Activated naive CD8-positive, alpha-beta T cell treated with anti-CD3 and anti-CD28 coated beads, Interleukin-2, amount 10 ng/mL, durations not matched to agents 7 days and 5 days (primary cell): ENCODE measurements at regions not wholly inside any gene's neighbourhood (a gene's known extent, or its start where the extent isn't known, plus 50 kb on each side); places are given as distances from the start of the nearest gene placed in this dataset.

Experiments used
- ATAC-seq: fragments of 150-1000 bp; cut with Tn5 transposase; one replicate; pipeline ENCODE4 v1.10.0; 2021; ENCODE audit warnings: low read depth, moderate library complexity
- POLR2A ChIA-PET: fragments of 350-600 bp; sonication (Branson Sonifier 250); formaldehyde crosslinking; loops from one replicate; lab custom pipeline; 2021; ENCODE audit warnings: antibody characterized with exemption; lab: Charles Lee
- DNase-seq: peaks from one replicate; pipeline ENCODE4 v3.0.0; 2021
- H3K27ac Mint-ChIP-seq: one replicate; pipeline ENCODE4 v1.8.0; 2022; ENCODE audit warnings: mild to moderate bottlenecking, mixed read lengths
- H3K27me3 Mint-ChIP-seq: one replicate; pipeline ENCODE4 v1.8.0; 2022; ENCODE audit warnings: mild to moderate bottlenecking, moderate library complexity, mixed read lengths
- H3K36me3 Mint-ChIP-seq: one replicate; pipeline ENCODE4 v1.8.0; 2021; ENCODE audit warnings: mild to moderate bottlenecking, mixed read lengths
- H3K4me1 Mint-ChIP-seq: one replicate; pipeline ENCODE4 v1.8.0; 2021; ENCODE audit warnings: mixed read lengths
- H3K4me3 Mint-ChIP-seq: one replicate; pipeline ENCODE4 v1.8.0; 2022; ENCODE audit warnings: mild to moderate bottlenecking, moderate library complexity, mixed read lengths
- H3K9me3 Mint-ChIP-seq: one replicate; pipeline ENCODE4 v1.8.0; 2021; ENCODE audit warnings: mixed read lengths

- ATAC-seq (no peak), DNase-seq (no peak)
- POLR2A ChIA-PET, result no interaction called here
- H3K27ac Mint-ChIP-seq, result no peak overlapping the region
- H3K36me3 Mint-ChIP-seq, result no peaks in the 10 kb centered on the region
- H3K4me3 Mint-ChIP-seq, result no peak overlapping the region
- no peaks in the 10 kb centered on the region for H3K4me1 Mint-ChIP-seq
- no peaks in the 10 kb centered on the region for H3K27me3 Mint-ChIP-seq
- H3K9me3 Mint-ChIP-seq, result peaks cover 2% of the 10 kb centered on the region
Observed at GRCh38 chr7:125406111-125406510, 476.5 kb upstream of the POT1 start.

DNA sequence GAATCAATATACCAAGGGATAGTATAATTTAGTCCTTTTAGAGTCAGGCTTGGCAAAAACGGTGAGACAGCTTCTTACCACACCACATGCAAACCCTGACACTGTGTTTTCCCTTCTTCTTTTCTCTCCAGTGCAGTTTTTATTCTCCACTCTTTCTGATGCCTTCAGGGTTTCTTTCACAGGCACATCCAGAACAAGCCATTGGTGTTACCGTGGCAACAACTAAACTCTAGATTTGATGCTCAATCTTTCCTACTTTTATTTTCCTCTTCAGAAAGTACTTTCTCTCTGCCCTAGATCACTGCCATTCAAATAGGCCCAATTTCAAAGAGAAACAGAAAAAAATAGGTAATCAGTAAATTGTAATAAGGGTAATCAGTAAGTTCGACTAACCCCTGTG lies 469.8 kb upstream of the POT1 start:
- H3K36me3 Mint-ChIP-seq, result no peaks in the 10 kb centered on the region
- POLR2A ChIA-PET, result no interaction called here
- no peak overlapping the region for H3K4me3 Mint-ChIP-seq
- ATAC-seq (no peak), DNase-seq (no peak)
- H3K27me3 Mint-ChIP-seq, result no peaks in the 10 kb centered on the region
- H3K9me3 Mint-ChIP-seq, result peaks cover 6% of the 10 kb centered on the region
- H3K4me1 Mint-ChIP-seq, result no peaks in the 10 kb centered on the region
- no peak overlapping the region for H3K27ac Mint-ChIP-seq

GRCh38 chr7:125396466-125397151 lies 467.0 kb upstream of the POT1 start:
- POLR2A ChIA-PET, result no interaction called here
- no peak overlapping the region for H3K27ac Mint-ChIP-seq
- H3K36me3 Mint-ChIP-seq, result no peaks in the 10 kb centered on the region
- ATAC-seq, result no peak
- H3K4me1 Mint-ChIP-seq, result no peaks in the 10 kb centered on the region
- H3K9me3 Mint-ChIP-seq, result peaks cover 8% of the 10 kb centered on the region
- no peak for DNase-seq
- H3K4me3 Mint-ChIP-seq, result no peak overlapping the region
- H3K27me3 Mint-ChIP-seq, result no peaks in the 10 kb centered on the region

GRCh38 chr7:125391921-125392320 lies 462.3 kb upstream of the POT1 start:
- Mint-ChIP-seq H3K27ac (no peak overlapping the region), H3K4me3 (no peak overlapping the region), H3K36me3 (no peaks in the 10 kb centered on the region), H3K9me3 (peaks cover 9% of the 10 kb centered on the region), H3K27me3 (no peaks in the 10 kb centered on the region), H3K4me1 (no peaks in the 10 kb centered on the region)
- ATAC-seq, result no peak
- DNase-seq, result no peak
- POLR2A ChIA-PET, result no interaction called here

GRCh38 chr7:125390981-125391380 lies 461.4 kb upstream of the POT1 start:
- peaks cover 9% of the 10 kb centered on the region for H3K9me3 Mint-ChIP-seq
- H3K36me3 Mint-ChIP-seq, result no peaks in the 10 kb centered on the region
- no peak overlapping the region for H3K4me3 Mint-ChIP-seq
- H3K4me1 Mint-ChIP-seq, result no peaks in the 10 kb centered on the region
- POLR2A ChIA-PET, result no interaction called here
- no peaks in the 10 kb centered on the region for H3K27me3 Mint-ChIP-seq
- no peak overlapping the region for H3K27ac Mint-ChIP-seq
- DNase-seq, result no peak
- no peak for ATAC-seq

GRCh38 chr7:125386211-125386610 lies 456.6 kb upstream of the POT1 start:
- POLR2A ChIA-PET, result no interaction called here
- Mint-ChIP-seq H3K27me3 (no peaks in the 10 kb centered on the region), H3K4me1 (no peaks in the 10 kb centered on the region), H3K36me3 (no peaks in the 10 kb centered on the region), H3K4me3 (no peak overlapping the region), H3K9me3 (peaks cover 9% of the 10 kb centered on the region), H3K27ac (no peak overlapping the region)
- DNase-seq (no peak), ATAC-seq (no peak)

GRCh38 chr7:125383324-125383723 lies 453.7 kb upstream of the POT1 start:
- Mint-ChIP-seq H3K4me3 (no peak overlapping the region), H3K9me3 (peaks cover 4% of the 10 kb centered on the region), H3K36me3 (no peaks in the 10 kb centered on the region), H3K27ac (no peak overlapping the region), H3K4me1 (no peaks in the 10 kb centered on the region), H3K27me3 (no peaks in the 10 kb centered on the region)
- no peak for ATAC-seq
- POLR2A ChIA-PET, result no interaction called here
- DNase-seq, result no peak

GRCh38 chr7:125382401-125382800 lies 452.8 kb upstream of the POT1 start:
- no peaks in the 10 kb centered on the region for H3K36me3 Mint-ChIP-seq
- DNase-seq, result no peak
- H3K4me3 Mint-ChIP-seq, result no peak overlapping the region
- POLR2A ChIA-PET, result no interaction called here
- no peak overlapping the region for H3K27ac Mint-ChIP-seq
- H3K9me3 Mint-ChIP-seq, result peaks cover 4% of the 10 kb centered on the region
- no peaks in the 10 kb centered on the region for H3K4me1 Mint-ChIP-seq
- no peak for ATAC-seq
- H3K27me3 Mint-ChIP-seq, result no peaks in the 10 kb centered on the region

DNA sequence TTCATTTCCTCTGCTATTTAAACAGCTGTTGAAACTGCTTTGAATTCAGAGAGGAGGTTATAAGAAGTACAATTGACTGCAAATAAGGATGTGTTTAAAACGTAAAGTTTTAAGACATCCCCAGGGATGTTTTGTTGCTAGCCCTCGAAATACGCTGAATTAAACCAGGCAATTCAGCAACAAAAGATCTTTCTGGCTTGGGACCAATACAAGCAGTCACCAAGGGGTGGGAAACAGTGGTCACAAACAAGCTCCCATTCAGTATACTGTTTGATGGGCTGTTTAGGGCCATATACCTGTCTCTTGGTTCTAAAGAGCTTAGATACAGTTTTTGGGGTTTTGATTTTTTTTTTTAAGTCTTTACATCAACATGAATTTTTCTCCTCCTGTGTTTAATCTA lies 446.3 kb upstream of the POT1 start:
- ATAC-seq (no peak), DNase-seq (no peak)
- Mint-ChIP-seq H3K27ac (no peak overlapping the region), H3K9me3 (no peaks in the 10 kb centered on the region), H3K27me3 (no peaks in the 10 kb centered on the region), H3K4me3 (no peak overlapping the region), H3K4me1 (no peaks in the 10 kb centered on the region), H3K36me3 (no peaks in the 10 kb centered on the region)
- POLR2A ChIA-PET, result no interaction called here

DNA sequence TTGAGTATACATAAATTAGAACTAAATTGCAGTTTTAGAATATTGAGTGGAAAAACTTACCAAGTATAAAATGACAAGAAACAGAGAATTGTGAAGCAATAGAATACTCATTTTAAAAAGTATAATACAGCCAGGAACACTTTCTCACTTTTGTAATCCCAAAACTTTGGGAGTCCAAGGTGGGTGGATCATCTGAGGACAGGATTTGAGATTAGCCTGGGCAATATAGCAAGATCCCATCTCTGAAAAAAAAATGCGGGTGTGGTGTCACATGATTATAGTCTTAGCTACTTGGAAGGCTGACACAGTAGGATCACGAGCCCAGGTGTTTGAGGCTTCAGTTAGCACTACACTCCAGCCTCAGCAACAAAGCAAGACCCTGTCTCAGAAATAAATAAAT lies 440.9 kb upstream of the POT1 start:
- Mint-ChIP-seq H3K9me3 (no peaks in the 10 kb centered on the region), H3K27me3 (no peaks in the 10 kb centered on the region), H3K36me3 (no peaks in the 10 kb centered on the region), H3K4me1 (no peaks in the 10 kb centered on the region), H3K4me3 (no peak overlapping the region), H3K27ac (no peak overlapping the region)
- POLR2A ChIA-PET, result no interaction called here
- DNase-seq (no peak), ATAC-seq (no peak)

- no peaks in the 10 kb centered on the region for H3K9me3 Mint-ChIP-seq
- POLR2A ChIA-PET, result no interaction called here
- H3K4me3 Mint-ChIP-seq, result no peak overlapping the region
- H3K36me3 Mint-ChIP-seq, result no peaks in the 10 kb centered on the region
- no peak overlapping the region for H3K27ac Mint-ChIP-seq
- H3K4me1 Mint-ChIP-seq, result no peaks in the 10 kb centered on the region
- ATAC-seq, result no peak
- no peak for DNase-seq
- H3K27me3 Mint-ChIP-seq, result no peaks in the 10 kb centered on the region
Observed at GRCh38 chr7:125363873-125364272, 434.2 kb upstream of the POT1 start.

DNA sequence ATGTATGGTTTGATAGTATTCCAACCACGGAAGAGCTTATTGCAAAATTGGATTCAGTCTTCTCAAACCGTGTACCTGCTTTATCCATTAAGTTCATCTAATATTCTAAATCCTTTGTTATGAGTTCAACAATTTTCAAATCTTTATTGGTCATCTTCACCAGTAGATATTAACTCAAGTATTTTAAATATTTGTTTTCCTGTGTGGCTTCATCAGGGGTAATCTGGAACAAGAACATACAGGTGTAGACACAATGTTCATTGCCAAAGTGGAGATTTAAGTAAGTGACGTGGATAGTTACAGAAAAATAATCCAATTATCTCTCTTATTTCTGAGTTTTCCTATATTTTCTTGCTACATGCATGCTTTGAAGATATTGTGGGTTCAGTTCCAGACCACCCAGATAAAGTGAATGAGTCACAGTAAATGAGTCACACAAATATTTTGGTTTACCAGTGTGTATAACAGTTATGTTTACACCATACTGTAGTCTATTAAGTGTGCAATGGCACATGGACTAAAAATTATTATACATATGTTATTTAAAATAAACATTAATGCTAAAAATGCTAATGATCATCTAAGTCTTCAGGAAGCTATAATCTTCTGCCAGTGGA lies 429.0 kb upstream of the POT1 start:
- no peaks in the 10 kb centered on the region for H3K4me1 Mint-ChIP-seq
- H3K4me3 Mint-ChIP-seq, result no peak overlapping the region
- no peaks in the 10 kb centered on the region for H3K9me3 Mint-ChIP-seq
- H3K27ac Mint-ChIP-seq, result no peak overlapping the region
- no peaks in the 10 kb centered on the region for H3K36me3 Mint-ChIP-seq
- DNase-seq (no peak), ATAC-seq (no peak)
- H3K27me3 Mint-ChIP-seq, result no peaks in the 10 kb centered on the region
- POLR2A ChIA-PET, result no interaction called here

DNA sequence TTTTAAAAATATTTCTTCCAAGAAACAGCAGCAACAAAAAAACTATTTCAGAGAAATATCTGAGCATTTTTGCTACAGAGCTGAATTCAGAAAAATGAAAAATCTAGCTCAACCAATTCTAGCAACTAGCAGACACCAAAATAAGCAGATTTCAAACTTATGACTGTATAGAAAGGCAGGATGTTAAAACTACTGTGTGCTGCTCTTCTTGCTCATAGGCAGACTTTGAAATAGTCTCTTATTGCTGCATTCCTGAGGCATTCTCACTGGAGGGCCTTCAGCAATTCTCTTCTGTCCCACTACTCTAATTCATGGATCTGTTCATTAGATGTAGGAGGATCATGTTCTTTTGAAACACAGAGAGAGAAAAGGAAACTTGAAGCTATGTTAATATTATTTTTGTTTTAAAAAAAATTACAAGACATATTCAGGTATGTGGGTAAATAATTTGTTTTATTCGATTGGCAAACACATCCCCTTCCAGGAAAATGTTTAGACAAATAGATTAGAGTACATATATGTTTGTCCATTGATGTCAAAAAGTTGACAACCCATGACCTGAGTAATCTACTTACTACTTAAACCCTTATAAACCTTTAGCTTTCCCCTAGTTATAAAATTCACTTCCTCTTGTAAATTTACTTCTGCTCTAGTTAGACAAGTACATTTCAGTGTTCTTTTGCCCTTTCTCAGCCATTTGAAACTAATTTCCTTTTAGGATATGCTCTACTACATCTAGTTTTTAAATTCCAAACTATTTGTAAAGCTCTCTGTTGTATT lies 428.2 kb upstream of the POT1 start:
- Mint-ChIP-seq H3K27ac (no peak overlapping the region), H3K9me3 (no peaks in the 10 kb centered on the region), H3K27me3 (no peaks in the 10 kb centered on the region), H3K4me3 (no peak overlapping the region), H3K4me1 (no peaks in the 10 kb centered on the region), H3K36me3 (no peaks in the 10 kb centered on the region)
- DNase-seq (no peak), ATAC-seq (no peak)
- POLR2A ChIA-PET, result no interaction called here

GRCh38 chr7:125355899-125356298 lies 426.3 kb upstream of the POT1 start:
- no peaks in the 10 kb centered on the region for H3K9me3 Mint-ChIP-seq
- DNase-seq, result no peak
- ATAC-seq, result no peak
- no peak overlapping the region for H3K4me3 Mint-ChIP-seq
- H3K27ac Mint-ChIP-seq, result no peak overlapping the region
- H3K4me1 Mint-ChIP-seq, result no peaks in the 10 kb centered on the region
- H3K36me3 Mint-ChIP-seq, result no peaks in the 10 kb centered on the region
- POLR2A ChIA-PET, result no interaction called here
- H3K27me3 Mint-ChIP-seq, result no peaks in the 10 kb centered on the region
